ENCODE measurements at regions not wholly inside any gene's neighbourhood (a gene's known extent, or its start where the extent isn't known, plus 50 kb on each side); places are given as distances from the start of the nearest gene placed in this dataset.

DNA sequence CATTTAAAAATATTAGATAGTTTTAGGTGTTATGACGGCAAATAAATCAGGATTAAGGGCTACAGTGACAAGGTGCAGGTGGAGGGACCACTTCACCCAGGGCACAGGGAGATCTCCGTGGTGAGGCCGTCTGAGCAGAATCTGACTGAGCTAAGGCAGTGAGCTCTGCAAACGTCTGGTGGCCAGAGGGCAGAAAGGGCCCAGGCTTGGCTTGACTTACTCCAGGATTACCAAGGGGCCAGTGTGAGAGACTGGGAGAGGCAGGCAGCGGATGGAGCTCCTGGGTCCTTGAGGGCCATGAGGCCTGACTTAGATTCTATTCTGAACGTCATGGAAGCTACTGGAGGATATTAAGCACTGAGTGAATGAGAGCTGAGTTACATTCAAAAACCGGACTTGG lies 125.9 kb upstream of the B3GAT1 start:
- Histone ChIP-seq H3K9ac (ENCODE audit: low read length) (no peak overlapping the region), H3K27ac (ENCODE audit: low read length) (no peak overlapping the region), H3K79me2 (ENCODE audit: low read length) (no peaks in the 10 kb centered on the region), H4K20me1 (ENCODE audit: insufficient read depth, low read length) (no peaks in the 10 kb centered on the region), H3K4me2 (ENCODE audit: low read length) (no peak overlapping the region), H3K36me3 (replicated peaks; ENCODE audit: low read depth, low read length) (no peaks in the 10 kb centered on the region), H3K9me3 (ENCODE audit: insufficient read depth, low read length) (no peaks in the 10 kb centered on the region), H3K27me3 (ENCODE audit: low read depth, low read length) (no peaks in the 10 kb centered on the region), H3K4me1 (ENCODE audit: low read length) (no peaks in the 10 kb centered on the region), H3K4me3 (ENCODE audit: low read length) (no peak overlapping the region), H2AFZ (ENCODE audit: low read depth, low read length) (no peak overlapping the region)
- TF ChIP-seq EZH2phosphoT487 (IDR thresholded peaks at IDR 0.05; ENCODE audit: low read depth): no peak
- TF ChIP-seq, protein P1, sequence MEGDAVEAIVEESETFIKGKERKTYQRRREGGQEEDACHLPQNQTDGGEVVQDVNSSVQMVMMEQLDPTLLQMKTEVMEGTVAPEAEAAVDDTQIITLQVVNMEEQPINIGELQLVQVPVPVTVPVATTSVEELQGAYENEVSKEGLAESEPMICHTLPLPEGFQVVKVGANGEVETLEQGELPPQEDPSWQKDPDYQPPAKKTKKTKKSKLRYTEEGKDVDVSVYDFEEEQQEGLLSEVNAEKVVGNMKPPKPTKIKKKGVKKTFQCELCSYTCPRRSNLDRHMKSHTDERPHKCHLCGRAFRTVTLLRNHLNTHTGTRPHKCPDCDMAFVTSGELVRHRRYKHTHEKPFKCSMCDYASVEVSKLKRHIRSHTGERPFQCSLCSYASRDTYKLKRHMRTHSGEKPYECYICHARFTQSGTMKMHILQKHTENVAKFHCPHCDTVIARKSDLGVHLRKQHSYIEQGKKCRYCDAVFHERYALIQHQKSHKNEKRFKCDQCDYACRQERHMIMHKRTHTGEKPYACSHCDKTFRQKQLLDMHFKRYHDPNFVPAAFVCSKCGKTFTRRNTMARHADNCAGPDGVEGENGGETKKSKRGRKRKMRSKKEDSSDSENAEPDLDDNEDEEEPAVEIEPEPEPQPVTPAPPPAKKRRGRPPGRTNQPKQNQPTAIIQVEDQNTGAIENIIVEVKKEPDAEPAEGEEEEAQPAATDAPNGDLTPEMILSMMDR (IDR thresholded peaks at IDR 0.05; ENCODE audit: low read depth, low read length): no peak

DNA sequence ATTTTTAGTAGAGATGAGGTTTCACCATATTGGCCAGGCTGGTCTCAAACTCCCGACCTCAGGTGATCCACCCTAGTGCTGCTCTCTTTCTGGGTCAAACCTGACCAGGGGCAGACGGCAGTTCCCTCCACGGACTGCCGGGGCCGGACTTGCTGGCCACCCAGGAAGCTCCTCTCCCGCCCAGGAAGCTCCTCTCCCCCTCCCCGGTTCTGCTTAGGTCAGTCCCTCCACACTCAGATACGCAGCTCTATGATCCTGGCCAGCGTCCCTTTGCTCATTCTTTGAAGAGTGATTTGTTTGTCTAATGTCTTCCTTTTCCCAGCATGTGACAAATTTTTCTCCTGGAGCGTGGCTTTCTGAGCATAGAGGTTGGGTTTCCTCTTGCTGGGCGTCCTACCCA lies 125.3 kb upstream of the B3GAT1 start:
- Histone ChIP-seq H4K20me1 (ENCODE audit: insufficient read depth, low read length) (no peaks in the 10 kb centered on the region), H3K27ac (ENCODE audit: low read length) (no peak overlapping the region), H2AFZ (ENCODE audit: low read depth, low read length) (no peak overlapping the region), H3K9ac (ENCODE audit: low read length) (no peak overlapping the region), H3K27me3 (ENCODE audit: low read depth, low read length) (no peaks in the 10 kb centered on the region), H3K4me2 (ENCODE audit: low read length) (no peak overlapping the region), H3K36me3 (replicated peaks; ENCODE audit: low read depth, low read length) (no peaks in the 10 kb centered on the region), H3K4me1 (ENCODE audit: low read length) (no peaks in the 10 kb centered on the region), H3K4me3 (ENCODE audit: low read length) (no peak overlapping the region), H3K9me3 (ENCODE audit: insufficient read depth, low read length) (no peaks in the 10 kb centered on the region), H3K79me2 (ENCODE audit: low read length) (no peaks in the 10 kb centered on the region)
- TF ChIP-seq, protein P1 (IDR thresholded peaks at IDR 0.05; ENCODE audit: low read depth, low read length): no peak
- TF ChIP-seq EZH2phosphoT487 (IDR thresholded peaks at IDR 0.05; ENCODE audit: low read depth): no peak

DNA sequence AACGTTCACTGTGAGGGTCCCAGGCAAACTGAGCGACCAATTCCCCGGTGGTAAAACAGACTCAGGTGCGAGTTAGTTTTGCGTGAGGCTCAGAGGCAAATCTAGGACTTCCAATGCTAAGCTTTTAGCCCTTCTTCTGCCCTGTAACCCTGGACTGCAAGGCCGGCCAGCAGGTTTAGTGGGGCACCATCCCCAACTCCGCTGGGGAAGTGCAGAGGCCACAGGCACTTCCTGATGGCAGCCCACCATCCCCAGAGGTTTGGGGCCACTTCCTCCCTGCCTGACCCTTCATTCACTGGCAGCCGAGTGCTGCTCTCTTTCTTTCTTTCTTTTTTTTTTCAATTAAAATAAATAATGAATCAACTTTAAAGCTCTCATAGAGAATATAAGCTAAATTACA lies 124.6 kb upstream of the B3GAT1 start:
- no peaks in the 10 kb centered on the region for H4K20me1 ChIP-seq (ENCODE audit: insufficient read depth, low read length)
- H3K4me2 ChIP-seq (ENCODE audit: low read length): no peak overlapping the region
- H2AFZ ChIP-seq (ENCODE audit: low read depth, low read length): no peak overlapping the region
- H3K9ac ChIP-seq (ENCODE audit: low read length): no peak overlapping the region
- no peaks in the 10 kb centered on the region for H3K4me1 ChIP-seq (ENCODE audit: low read length)
- no peaks in the 10 kb centered on the region for H3K9me3 ChIP-seq (ENCODE audit: insufficient read depth, low read length)
- no peak overlapping the region for H3K4me3 ChIP-seq (ENCODE audit: low read length)
- no peak for TF ChIP-seq EZH2phosphoT487 (IDR thresholded peaks at IDR 0.05; ENCODE audit: low read depth)
- TF ChIP-seq, protein P1 (IDR thresholded peaks at IDR 0.05; ENCODE audit: low read depth, low read length): no peak
- no peaks in the 10 kb centered on the region for H3K79me2 ChIP-seq (ENCODE audit: low read length)
- no peaks in the 10 kb centered on the region for H3K27me3 ChIP-seq (ENCODE audit: low read depth, low read length)
- no peak overlapping the region for H3K27ac ChIP-seq (ENCODE audit: low read length)
- no peaks in the 10 kb centered on the region for H3K36me3 ChIP-seq (replicated peaks; ENCODE audit: low read depth, low read length)

DNA sequence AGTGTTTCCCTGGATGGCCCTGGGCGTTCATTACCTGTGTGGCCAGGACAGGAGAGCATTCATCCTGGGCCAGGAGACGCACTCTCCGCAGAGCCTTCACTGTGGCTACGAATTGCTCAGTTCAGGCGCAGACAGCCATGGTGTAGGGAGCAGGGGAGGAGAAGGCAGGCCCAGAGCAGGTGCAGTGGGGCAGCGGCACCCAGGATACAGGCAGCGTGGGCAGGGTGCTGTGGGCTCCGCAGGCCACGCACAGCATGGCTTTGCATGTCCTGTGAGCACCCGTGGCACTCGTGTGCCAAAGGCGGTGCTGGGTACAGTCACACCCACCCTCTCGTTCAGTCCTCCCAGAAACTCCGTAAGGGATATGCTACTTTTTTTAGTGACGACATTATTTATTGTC lies 124.2 kb upstream of the B3GAT1 start:
- H3K79me2 ChIP-seq (ENCODE audit: low read length): no peaks in the 10 kb centered on the region
- H3K9ac ChIP-seq (ENCODE audit: low read length): no peak overlapping the region
- no peak overlapping the region for H2AFZ ChIP-seq (ENCODE audit: low read depth, low read length)
- no peaks in the 10 kb centered on the region for H4K20me1 ChIP-seq (ENCODE audit: insufficient read depth, low read length)
- no peak overlapping the region for H3K27ac ChIP-seq (ENCODE audit: low read length)
- H3K4me1 ChIP-seq (ENCODE audit: low read length): no peaks in the 10 kb centered on the region
- TF ChIP-seq EZH2phosphoT487 (IDR thresholded peaks at IDR 0.05; ENCODE audit: low read depth): no peak
- TF ChIP-seq, protein P1 (IDR thresholded peaks at IDR 0.05; ENCODE audit: low read depth, low read length): no peak
- no peaks in the 10 kb centered on the region for H3K27me3 ChIP-seq (ENCODE audit: low read depth, low read length)
- no peaks in the 10 kb centered on the region for H3K9me3 ChIP-seq (ENCODE audit: insufficient read depth, low read length)
- H3K4me2 ChIP-seq (ENCODE audit: low read length): no peak overlapping the region
- H3K36me3 ChIP-seq (replicated peaks; ENCODE audit: low read depth, low read length): no peaks in the 10 kb centered on the region
- no peak overlapping the region for H3K4me3 ChIP-seq (ENCODE audit: low read length)
